NT2/D1 (cell line): ENCODE measurements at regions not wholly inside any gene's neighbourhood (a gene's known extent, or its start where the extent isn't known, plus 50 kb on each side); places are given as distances from the start of the nearest gene placed in this dataset.

Experiments
- YY1 ChIP-seq: IDR thresholded peaks from 2 replicates; pipeline ENCODE4 v1.6.1; 2011; ENCODE audit not compliant: insufficient read length, insufficient read depth
- ZNF274 ChIP-seq: IDR thresholded peaks from 2 replicates; pipeline ENCODE4 v1.6.1; 2011; ENCODE audit warnings: mild to moderate bottlenecking, low read depth, low read length

DNA sequence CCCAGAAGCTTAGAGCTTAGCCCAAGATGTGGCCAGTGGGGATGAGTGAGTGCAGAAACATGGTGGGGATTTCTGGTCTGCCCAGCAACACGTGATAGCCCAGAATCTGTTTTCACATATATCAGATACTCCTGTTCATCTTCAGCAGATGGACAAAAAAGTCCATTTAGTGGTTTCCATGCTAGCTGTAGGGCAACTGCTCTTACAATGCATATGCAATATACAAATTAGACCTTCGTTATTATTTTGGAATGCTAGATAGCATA lies 96.9 kb upstream of the SGIP1 start:
- TF ChIP-seq ZNF274 (no peak), YY1 (no peak)
